IPS DF 6.9 (cell line): ENCODE measurements at regions not wholly inside any gene's neighbourhood (a gene's known extent, or its start where the extent isn't known, plus 50 kb on each side); places are given as distances from the start of the nearest gene placed in this dataset.

Source experiments
- DNase-seq: peaks from one replicate; pipeline ENCODE4 v3.0.0-alpha.2; 2013; ENCODE audit warnings: low read depth, low spot score
- H3K27ac ChIP-seq: one replicate; pipeline ENCODE4 v1.5.1; 2013; ENCODE audit warnings: low read length, control low read depth
- H3K27me3 ChIP-seq: 2 replicates; pipeline ENCODE4 v1.6.1; 2013; ENCODE audit warnings: mild to moderate bottlenecking, low read length; ENCODE audit not compliant: control insufficient read depth, insufficient read depth
- H3K36me3 ChIP-seq: 2 replicates; pipeline ENCODE4 v1.6.1; 2013; ENCODE audit warnings: low read length; ENCODE audit not compliant: control insufficient read depth, insufficient read depth
- H3K4me1 ChIP-seq: 2 replicates; pipeline ENCODE4 v1.6.1; 2013; ENCODE audit warnings: low read length; ENCODE audit not compliant: control insufficient read depth, insufficient read depth
- H3K4me3 ChIP-seq: 2 replicates; pipeline ENCODE4 v1.5.1; 2013; ENCODE audit warnings: mild to moderate bottlenecking, low read length
- H3K9me3 ChIP-seq: 2 replicates; pipeline ENCODE4 v1.6.1; 2013; ENCODE audit warnings: low read length, inconsistent platforms; ENCODE audit not compliant: control insufficient read depth, insufficient read depth
- WGBS: extraction: QIAGEN DNeasy Blood & Tissue Kit; methylation state at CpG from one replicate; pipeline ENCODE4 v1.1.7; 2013; ENCODE audit warnings: mixed read lengths, missing lambda C conversion rate; ENCODE audit not compliant: insufficient read length, insufficient coverage; 5-methylcytosine and 5-hydroxymethylcytosine counted together

DNA sequence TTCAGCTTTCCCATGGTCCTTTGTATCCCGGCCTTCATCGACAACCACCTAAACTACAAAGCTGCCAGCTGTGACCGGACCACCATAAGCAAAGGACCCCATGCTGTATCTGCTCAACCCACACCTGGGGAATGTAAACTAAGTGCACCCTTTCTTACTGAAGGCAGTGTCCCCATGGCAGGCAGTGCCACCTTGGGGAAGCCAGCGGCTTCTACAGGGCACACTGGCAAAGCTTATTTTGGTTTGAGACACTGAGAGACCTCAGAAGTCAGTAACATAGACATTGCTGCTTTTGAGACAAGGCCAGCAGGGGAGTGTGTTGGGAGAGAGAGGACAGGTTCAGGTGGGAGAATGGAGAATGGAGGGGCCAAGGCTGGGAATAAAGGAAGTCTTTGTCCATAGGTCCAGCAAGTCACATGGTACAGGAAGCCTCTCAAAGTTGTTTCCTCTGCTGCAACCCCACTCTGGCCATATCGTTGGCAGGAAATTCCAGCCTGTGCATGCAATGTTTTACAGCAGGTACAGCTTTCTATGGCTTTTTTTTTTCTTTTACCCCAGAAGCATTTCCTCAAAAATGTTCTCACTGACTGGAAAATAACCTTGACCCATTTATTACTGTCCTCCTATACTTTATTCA is 85.9 kb upstream of the NPVF start:
- WGBS: 100% methylated on average over 2 of the region's 5 CpGs
- no peak for DNase-seq
- Histone ChIP-seq H3K36me3 (no peaks in the 10 kb centered on the region), H3K27me3 (no peaks in the 10 kb centered on the region), H3K4me1 (no peaks in the 10 kb centered on the region; the same call in 1 of the 2 replicates), H3K27ac (no peak overlapping the region), H3K9me3 (no peaks in the 10 kb centered on the region), H3K4me3 (no peak overlapping the region)

- DNase-seq: no peak
- Histone ChIP-seq H3K9me3 (no peaks in the 10 kb centered on the region), H3K27me3 (no peaks in the 10 kb centered on the region), H3K27ac (no peak overlapping the region), H3K4me3 (no peak overlapping the region), H3K4me1 (no peaks in the 10 kb centered on the region; the same call in 1 of the 2 replicates), H3K36me3 (no peaks in the 10 kb centered on the region)
- WGBS: no CpG with 5 or more reads among the region's 10 CpGs
Observed at GRCh38 chr7:25314731-25315267, 86.5 kb upstream of the NPVF start.

DNA sequence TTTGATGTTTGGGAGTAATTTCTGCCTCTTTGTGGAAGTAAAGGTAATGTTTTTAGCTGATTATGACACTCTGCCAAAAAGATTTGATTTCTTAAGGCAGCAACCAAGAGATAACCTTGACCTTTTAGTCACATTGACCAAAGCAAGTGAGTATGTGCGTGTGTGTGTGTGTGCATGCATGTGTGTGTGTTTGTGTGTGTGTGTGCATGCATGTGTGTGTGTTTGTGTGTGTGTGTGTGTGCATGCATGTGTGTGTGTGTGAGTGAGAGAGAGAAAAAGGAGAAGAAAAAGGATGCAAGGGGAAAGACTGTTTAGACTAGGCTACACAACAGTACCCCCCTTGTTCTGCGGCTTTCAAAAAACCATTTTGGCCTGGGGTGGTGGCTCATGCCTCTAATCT is 88.1 kb upstream of the NPVF start:
- no CpG with 5 or more reads among the region's 2 CpGs for WGBS
- Histone ChIP-seq H3K4me3 (no peak overlapping the region), H3K9me3 (no peaks in the 10 kb centered on the region), H3K36me3 (no peaks in the 10 kb centered on the region), H3K4me1 (no peaks in the 10 kb centered on the region; the same call in 1 of the 2 replicates), H3K27me3 (no peaks in the 10 kb centered on the region), H3K27ac (no peak overlapping the region)
- no peak for DNase-seq

DNA sequence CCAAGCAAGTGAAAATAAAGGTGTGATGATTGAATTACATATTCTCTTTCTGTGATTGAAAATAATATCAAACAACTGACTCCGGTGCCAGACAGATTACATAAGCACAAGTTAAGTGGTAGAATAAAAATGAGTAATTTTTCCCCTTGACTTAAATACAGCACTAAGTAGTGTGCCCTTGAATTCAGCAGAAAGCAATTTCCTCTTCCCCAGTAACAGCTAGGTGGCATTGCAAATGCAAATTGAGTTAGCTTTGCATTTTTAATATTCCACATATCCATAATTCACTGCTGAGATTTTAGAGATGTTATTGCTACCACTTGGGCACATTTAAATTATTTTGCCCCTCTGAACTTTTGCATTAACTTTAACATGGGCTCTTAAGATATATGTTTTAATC is 89.8 kb upstream of the NPVF start:
- H3K4me3 ChIP-seq: no peak overlapping the region
- H3K27me3 ChIP-seq: no peaks in the 10 kb centered on the region
- H3K4me1 ChIP-seq: no peaks in the 10 kb centered on the region; the same call in 1 of the 2 replicates
- WGBS: no CpG with 5 or more reads among the region's 1 CpG
- H3K9me3 ChIP-seq: no peaks in the 10 kb centered on the region
- H3K36me3 ChIP-seq: no peaks in the 10 kb centered on the region
- no peak for DNase-seq
- no peak overlapping the region for H3K27ac ChIP-seq

DNA sequence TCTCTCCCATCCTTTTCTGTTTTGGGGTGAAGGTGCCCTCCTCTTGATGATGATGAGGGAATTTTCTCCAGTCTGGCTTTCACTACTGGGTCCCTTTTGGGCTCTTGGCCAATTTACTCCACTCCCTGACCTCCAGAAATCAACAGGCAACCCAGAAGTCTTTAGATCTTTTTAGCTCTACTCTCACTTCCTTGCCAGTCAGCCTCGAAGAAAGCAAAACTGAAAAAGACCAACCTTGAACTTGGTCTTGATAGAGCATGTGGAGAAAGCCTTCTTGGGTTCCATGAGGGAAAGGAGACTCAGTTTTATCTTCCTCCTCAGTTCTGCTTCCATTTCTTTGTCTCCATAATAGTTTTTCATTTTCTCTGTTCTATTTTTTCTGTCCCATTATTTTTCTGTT is 91.4 kb upstream of the NPVF start:
- Histone ChIP-seq H3K36me3 (no peaks in the 10 kb centered on the region), H3K9me3 (no peaks in the 10 kb centered on the region), H3K27me3 (no peaks in the 10 kb centered on the region), H3K4me3 (no peak overlapping the region), H3K4me1 (no peaks in the 10 kb centered on the region; the same call in 1 of the 2 replicates), H3K27ac (no peak overlapping the region)
- no peak for DNase-seq
- WGBS: no CpG with 5 or more reads among the region's 1 CpG

DNA sequence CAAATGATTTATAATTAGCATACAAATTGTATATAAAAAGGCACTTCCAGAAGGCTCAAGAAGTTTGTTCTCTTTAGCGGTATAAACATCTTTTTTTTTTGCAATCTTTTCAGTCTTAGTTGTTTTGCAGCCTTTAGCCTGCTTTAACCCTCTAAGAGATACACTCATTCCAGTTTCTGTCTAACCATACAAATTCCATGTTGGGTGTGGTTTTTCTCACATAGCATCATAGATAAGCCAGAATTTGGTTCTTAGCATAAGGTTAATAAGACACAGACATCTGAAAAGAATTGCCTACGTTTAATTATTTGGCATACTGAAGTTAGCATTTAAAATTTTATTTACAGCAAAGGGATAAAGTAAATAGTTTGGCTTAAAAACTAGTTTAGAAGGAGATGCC is 92.5 kb upstream of the NPVF start:
- Histone ChIP-seq H3K4me1 (no peaks in the 10 kb centered on the region; the same call in 1 of the 2 replicates), H3K36me3 (no peaks in the 10 kb centered on the region), H3K27ac (no peak overlapping the region), H3K27me3 (no peaks in the 10 kb centered on the region), H3K4me3 (no peak overlapping the region), H3K9me3 (no peaks in the 10 kb centered on the region)
- DNase-seq: no peak
- no CpG with 5 or more reads among the region's 2 CpGs for WGBS

DNA sequence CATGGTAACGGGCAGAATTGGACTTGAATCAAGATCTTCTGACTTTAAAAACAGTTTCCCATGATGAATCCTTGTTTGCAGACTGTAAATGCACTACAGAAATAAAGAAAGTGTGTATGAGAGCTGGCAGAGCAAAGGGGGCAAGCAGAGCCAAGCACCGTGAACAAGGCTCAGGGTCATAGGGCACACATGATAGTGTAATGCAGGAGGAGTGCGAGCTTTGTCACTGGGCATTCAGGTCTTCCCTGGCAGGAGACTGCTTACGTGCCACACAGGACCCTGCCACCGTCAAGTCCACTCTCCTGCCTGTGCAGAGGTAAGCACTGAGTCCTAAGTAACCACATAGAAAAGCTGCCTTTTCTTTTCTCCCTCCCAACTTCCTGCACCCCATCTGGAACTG is 93.1 kb upstream of the NPVF start:
- no peaks in the 10 kb centered on the region; the same call in 1 of the 2 replicates for H3K4me1 ChIP-seq
- WGBS: no CpG with 5 or more reads among the region's 5 CpGs
- H3K4me3 ChIP-seq: no peak overlapping the region
- no peaks in the 10 kb centered on the region for H3K9me3 ChIP-seq
- no peaks in the 10 kb centered on the region for H3K27me3 ChIP-seq
- no peak overlapping the region for H3K27ac ChIP-seq
- H3K36me3 ChIP-seq: no peaks in the 10 kb centered on the region
- no peak for DNase-seq

DNA sequence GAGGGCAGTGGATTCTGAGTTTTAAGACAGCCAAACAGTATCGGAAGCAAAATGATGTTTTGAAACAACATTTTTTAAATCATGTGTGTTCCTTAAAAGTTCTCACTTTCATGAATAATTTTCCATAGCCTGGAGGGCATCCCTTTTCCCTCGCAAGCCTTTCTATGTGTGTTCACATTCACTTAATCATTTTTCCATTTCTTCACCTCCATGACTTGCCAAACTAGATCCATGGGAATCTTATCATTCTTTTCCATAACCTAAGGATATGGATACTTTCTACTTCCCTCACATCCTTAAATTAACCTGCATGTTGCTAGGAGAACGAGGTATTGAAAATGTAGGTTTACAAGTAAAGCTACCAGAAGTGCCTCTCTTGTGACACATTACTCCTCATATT is 94.2 kb upstream of the NPVF start:
- Histone ChIP-seq H3K27me3 (no peaks in the 10 kb centered on the region), H3K27ac (no peak overlapping the region), H3K9me3 (no peaks in the 10 kb centered on the region), H3K4me1 (no peaks in the 10 kb centered on the region; the same call in 1 of the 2 replicates), H3K4me3 (no peak overlapping the region), H3K36me3 (no peaks in the 10 kb centered on the region)
- no peak for DNase-seq
- WGBS: no CpG with 5 or more reads among the region's 3 CpGs

DNA sequence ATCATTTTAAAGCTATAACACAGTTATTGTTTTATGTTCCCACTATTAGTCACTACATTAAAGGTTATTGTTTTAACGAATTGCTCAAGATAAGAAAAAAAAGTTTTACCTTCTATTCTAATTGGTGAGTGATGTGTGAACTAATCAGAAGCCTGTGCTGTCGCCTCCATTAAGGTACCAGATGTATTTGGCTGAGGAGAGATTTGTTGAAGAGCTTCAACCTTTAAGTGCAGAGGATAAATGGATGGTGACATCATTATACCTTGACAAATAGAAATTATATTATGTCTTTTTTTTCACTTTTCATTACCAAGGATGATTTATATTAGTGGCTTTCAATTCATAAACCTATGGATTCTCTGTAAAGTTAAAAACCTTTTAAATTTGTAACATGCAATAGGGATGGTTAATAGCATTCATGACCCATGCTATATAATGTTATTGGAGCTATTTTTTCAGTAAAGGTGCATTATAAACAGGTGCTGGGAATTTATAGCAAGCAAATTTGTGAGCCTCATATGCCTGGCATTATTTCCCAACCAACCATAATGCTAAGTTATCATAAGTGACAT is 97.0 kb upstream of the NPVF start:
- H3K36me3 ChIP-seq: no peaks in the 10 kb centered on the region
- H3K9me3 ChIP-seq: no peaks in the 10 kb centered on the region
- no peaks in the 10 kb centered on the region for H3K4me1 ChIP-seq
- no peaks in the 10 kb centered on the region for H3K27me3 ChIP-seq
- no peak overlapping the region for H3K27ac ChIP-seq
- no CpG with 5 or more reads among the region's 2 CpGs for WGBS
- H3K4me3 ChIP-seq: no peak overlapping the region
- DNase-seq: no peak

- Histone ChIP-seq H3K27ac (no peak overlapping the region), H3K4me1 (no peaks in the 10 kb centered on the region), H3K4me3 (no peak overlapping the region), H3K36me3 (no peaks in the 10 kb centered on the region), H3K9me3 (no peaks in the 10 kb centered on the region), H3K27me3 (no peaks in the 10 kb centered on the region)
- no CpG with 5 or more reads among the region's 19 CpGs for WGBS
- no peak for DNase-seq
Observed at GRCh38 chr7:25326501-25327156, 98.3 kb upstream of the NPVF start.
